ENCODE measurements at regions not wholly inside any gene's neighbourhood (a gene's known extent, or its start where the extent isn't known, plus 50 kb on each side); places are given as distances from the start of the nearest gene placed in this dataset.

- no peak for TF ChIP-seq EZH2phosphoT487 (IDR thresholded peaks at IDR 0.05; ENCODE audit: low read depth, severe bottlenecking, unreplicated experiment)
- peak; percentile 53 for TF ChIP-seq CTCF (IDR thresholded peaks at IDR 0.05; ENCODE audit: poor library complexity)
- no peak for TF ChIP-seq EZH2 (IDR thresholded peaks at IDR 0.05; ENCODE audit: borderline replicate concordance)
These were observed 66.9 kb upstream of the GLIS3 start for GRCh38 chr9:4366591-4367330.
